Mammary epithelial cell (primary cell): ENCODE measurements at regions not wholly inside any gene's neighbourhood (a gene's known extent, or its start where the extent isn't known, plus 50 kb on each side); places are given as distances from the start of the nearest gene placed in this dataset.

Experiments used
- CTCF ChIP-seq, 2 donors: IDR thresholded peaks in 1 of 2; conservative IDR thresholded peaks in 1 of 2; 2 replicates each; pipeline ENCODE4 v1.5.1; 2011 to 2012; ENCODE audit warnings: inconsistent platforms in 2 of 2, low read length in 2 of 2, mild to moderate bottlenecking in 2 of 2, control low read depth in 1 of 2, low read depth in 1 of 2; ENCODE audit not compliant: insufficient read depth in 1 of 2; ENCODE audit errors: extremely low read depth in 1 of 2
- EZH2 ChIP-seq: IDR thresholded peaks from 2 replicates; pipeline ENCODE4 v1.6.1; 2012; ENCODE audit warnings: low read length, inconsistent platforms, borderline replicate concordance

- no peak for TF ChIP-seq CTCF (conservative IDR thresholded peaks at IDR 0.05 in 1 of 2, IDR thresholded peaks at IDR 0.05 in 1 of 2; ENCODE audit: extremely low read depth in 1 of 2, insufficient read depth in 1 of 2, low read depth in 1 of 2, low read length in 2 of 2)
- TF ChIP-seq EZH2, result no peak
Observed at GRCh38 chr3:13143381-13144004, 70.3 kb upstream of the IQSEC1 start.
